NCI-H1092 (cell line): ENCODE measurements at regions not wholly inside any gene's neighbourhood (a gene's known extent, or its start where the extent isn't known, plus 50 kb on each side); places are given as distances from the start of the nearest gene placed in this dataset.

ENCODE experiments used
- DNase-seq: peaks from one replicate; lab custom pipeline; 2025; lab: John Stamatoyannopoulos, UW

GRCh38 chr4:74615411-74615810, 170.5 kb downstream of the AREG start:
- DNase-seq = no peak

- DNase-seq = no peak
Observed at GRCh38 chr4:74618166-74618565, 173.2 kb downstream of the AREG start.

- DNase-seq = no peak
Observed at GRCh38 chr4:74618659-74619058, 173.7 kb downstream of the AREG start.

- no peak for DNase-seq
Observed at GRCh38 chr4:74619931-74620702, 174.2 kb downstream of the BTC start.

GRCh38 chr4:74621616-74622015, 172.7 kb downstream of the BTC start:
- DNase-seq = no peak

GRCh38 chr4:74623041-74623440, 171.3 kb downstream of the BTC start:
- no peak for DNase-seq

- no peak for DNase-seq
Observed at GRCh38 chr4:74624351-74625151, 169.8 kb downstream of the BTC start.

GRCh38 chr4:74625981-74626380, 168.3 kb downstream of the BTC start:
- no peak for DNase-seq

- no peak for DNase-seq
Observed at GRCh38 chr4:74627093-74627492, 167.2 kb downstream of the BTC start.

- DNase-seq = no peak
Observed at GRCh38 chr4:74627504-74627903, 166.8 kb downstream of the BTC start.

- no peak for DNase-seq
Observed at GRCh38 chr4:74628852-74629620, 165.3 kb downstream of the BTC start.

GRCh38 chr4:74630551-74630950, 163.8 kb downstream of the BTC start:
- DNase-seq = no peak

- DNase-seq = no peak
Observed at GRCh38 chr4:74631338-74631737, 163.0 kb downstream of the BTC start.

GRCh38 chr4:74631988-74632387, 162.3 kb downstream of the BTC start:
- DNase-seq = no peak

- no peak for DNase-seq
Observed at GRCh38 chr4:74632634-74633033, 161.7 kb downstream of the BTC start.

- DNase-seq = no peak
Observed at GRCh38 chr4:74635074-74635473, 159.2 kb downstream of the BTC start.

GRCh38 chr4:74635490-74636123, 158.7 kb downstream of the BTC start:
- DNase-seq = no peak

- DNase-seq = no peak
Observed at GRCh38 chr4:74638001-74638400, 156.3 kb downstream of the BTC start.

- DNase-seq = no peak
Observed at GRCh38 chr4:74638689-74639088, 155.6 kb downstream of the BTC start.

- DNase-seq = no peak
Observed at GRCh38 chr4:74640111-74640903, 154.0 kb downstream of the BTC start.

- DNase-seq = no peak
Observed at GRCh38 chr4:74642006-74642405, 152.3 kb downstream of the BTC start.
